ENCODE measurements at regions not wholly inside any gene's neighbourhood (a gene's known extent, or its start where the extent isn't known, plus 50 kb on each side); places are given as distances from the start of the nearest gene placed in this dataset.
A peak's percentile ranks its signal among the peaks of the same experiment; 100 is the strongest.

GRCh38 chr7:10015687-10016086 lies 958.0 kb upstream of the PHF14 start:
- intact Hi-C loops (cut with DNase I): no loop called here
- DNase-seq: no peak

GRCh38 chr7:10022480-10022879 lies 951.2 kb upstream of the PHF14 start:
- intact Hi-C loops (cut with DNase I): no loop called here
- no peak for DNase-seq

- peak in 35 of 42 donors; percentile 0 to 79 (median 31) for DNase-seq
- intact Hi-C loops (cut with DNase I): no loop called here
These were observed 950.7 kb upstream of the PHF14 start for GRCh38 chr7:10022957-10023356.

GRCh38 chr7:10034843-10035556 lies 938.7 kb upstream of the PHF14 start:
- intact Hi-C loops (cut with DNase I): no loop called here

GRCh38 chr7:10036693-10037092 lies 937.0 kb upstream of the PHF14 start:
- intact Hi-C loops (cut with DNase I): no loop called here
- no peak for DNase-seq

More at GRCh38 chr7:10034843-10035556, 938.7 kb upstream of the PHF14 start:
- no peak for DNase-seq

- no peak for DNase-seq
- intact Hi-C loops (cut with DNase I): no loop called here
These were observed 935.3 kb upstream of the PHF14 start for GRCh38 chr7:10038351-10038750.

GRCh38 chr7:10040674-10041073 lies 933.0 kb upstream of the PHF14 start:
- intact Hi-C loops (cut with DNase I): no loop called here
- no peak for DNase-seq

- intact Hi-C loops (cut with DNase I): no loop called here
- DNase-seq: no peak
These were observed 902.8 kb upstream of the PHF14 start for GRCh38 chr7:10070899-10071298.

GRCh38 chr7:10075866-10076265 lies 897.8 kb upstream of the PHF14 start:
- intact Hi-C loops (cut with DNase I): no loop called here

GRCh38 chr7:10076660-10077300 lies 896.9 kb upstream of the PHF14 start:
- DNase-seq: no peak
- intact Hi-C loops (cut with DNase I): no loop called here

More at GRCh38 chr7:10075866-10076265, 897.8 kb upstream of the PHF14 start:
- no peak for DNase-seq

GRCh38 chr7:10079572-10079971 lies 894.1 kb upstream of the PHF14 start:
- no peak for DNase-seq

GRCh38 chr7:10082896-10083295 lies 890.8 kb upstream of the PHF14 start:
- DNase-seq: no peak
- intact Hi-C loops (cut with DNase I): no loop called here

More at GRCh38 chr7:10079572-10079971, 894.1 kb upstream of the PHF14 start:
- intact Hi-C loops (cut with DNase I): no loop called here

GRCh38 chr7:10083766-10084165 lies 889.9 kb upstream of the PHF14 start:
- intact Hi-C loops (cut with DNase I): no loop called here
- no peak for DNase-seq

- DNase-seq: no peak
- intact Hi-C loops (cut with DNase I): no loop called here
These were observed 888.4 kb upstream of the PHF14 start for GRCh38 chr7:10085231-10085630.

GRCh38 chr7:10100572-10100971 lies 873.1 kb upstream of the PHF14 start:
- intact Hi-C loops (cut with DNase I): no loop called here
- DNase-seq: no peak

GRCh38 chr7:10101351-10101750 lies 872.3 kb upstream of the PHF14 start:
- no peak for DNase-seq
- intact Hi-C loops (cut with DNase I): no loop called here

GRCh38 chr7:10104292-10104691 lies 869.4 kb upstream of the PHF14 start:
- intact Hi-C loops (cut with DNase I): no loop called here
- DNase-seq: no peak

GRCh38 chr7:10106609-10107008 lies 867.1 kb upstream of the PHF14 start:
- no peak for DNase-seq
- intact Hi-C loops (cut with DNase I): no loop called here

GRCh38 chr7:10116511-10116910 lies 857.2 kb upstream of the PHF14 start:
- intact Hi-C loops (cut with DNase I): no loop called here

GRCh38 chr7:10117815-10118214 lies 855.9 kb upstream of the PHF14 start:
- no peak for DNase-seq
- intact Hi-C loops (cut with DNase I): no loop called here

More at GRCh38 chr7:10116511-10116910, 857.2 kb upstream of the PHF14 start:
- DNase-seq: no peak

GRCh38 chr7:10120936-10121335 lies 852.7 kb upstream of the PHF14 start:
- intact Hi-C loops (cut with DNase I): no loop called here
- peak in 1 of 42 donors; percentile 7 for DNase-seq

Measured in head of caudate nucleus (tissue), 42 donors.